ENCODE measurements at regions not wholly inside any gene's neighbourhood (a gene's known extent, or its start where the extent isn't known, plus 50 kb on each side); places are given as distances from the start of the nearest gene placed in this dataset.

DNA sequence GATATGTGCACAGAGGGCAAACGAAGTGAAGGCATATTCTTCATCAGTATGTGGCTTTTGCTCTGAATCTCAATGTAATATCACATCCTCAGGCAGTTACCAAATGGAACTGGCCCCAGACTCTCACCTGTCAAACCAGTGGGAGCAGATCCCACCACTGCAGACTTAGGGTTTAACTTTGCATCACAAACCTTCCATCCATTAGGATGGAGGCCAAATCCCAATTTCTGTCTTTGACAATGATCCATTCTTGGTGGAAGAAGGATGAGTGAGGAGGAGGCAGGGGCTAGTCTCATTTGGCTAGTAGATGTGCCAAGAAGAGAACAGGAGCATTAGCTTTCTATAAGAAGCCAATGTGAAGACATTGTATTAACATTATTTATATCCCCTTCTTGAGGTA lies 413.5 kb upstream of the SPRY2 start:
- TF ChIP-seq, protein P1, sequence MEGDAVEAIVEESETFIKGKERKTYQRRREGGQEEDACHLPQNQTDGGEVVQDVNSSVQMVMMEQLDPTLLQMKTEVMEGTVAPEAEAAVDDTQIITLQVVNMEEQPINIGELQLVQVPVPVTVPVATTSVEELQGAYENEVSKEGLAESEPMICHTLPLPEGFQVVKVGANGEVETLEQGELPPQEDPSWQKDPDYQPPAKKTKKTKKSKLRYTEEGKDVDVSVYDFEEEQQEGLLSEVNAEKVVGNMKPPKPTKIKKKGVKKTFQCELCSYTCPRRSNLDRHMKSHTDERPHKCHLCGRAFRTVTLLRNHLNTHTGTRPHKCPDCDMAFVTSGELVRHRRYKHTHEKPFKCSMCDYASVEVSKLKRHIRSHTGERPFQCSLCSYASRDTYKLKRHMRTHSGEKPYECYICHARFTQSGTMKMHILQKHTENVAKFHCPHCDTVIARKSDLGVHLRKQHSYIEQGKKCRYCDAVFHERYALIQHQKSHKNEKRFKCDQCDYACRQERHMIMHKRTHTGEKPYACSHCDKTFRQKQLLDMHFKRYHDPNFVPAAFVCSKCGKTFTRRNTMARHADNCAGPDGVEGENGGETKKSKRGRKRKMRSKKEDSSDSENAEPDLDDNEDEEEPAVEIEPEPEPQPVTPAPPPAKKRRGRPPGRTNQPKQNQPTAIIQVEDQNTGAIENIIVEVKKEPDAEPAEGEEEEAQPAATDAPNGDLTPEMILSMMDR (IDR thresholded peaks at IDR 0.05): no peak
- no peak for TF ChIP-seq POLR2A (IDR thresholded peaks at IDR 0.05)
